SK-N-SH treated with all-trans-retinoic acid at 6 μM for 48 hours (cell line): ENCODE measurements at regions not wholly inside any gene's neighbourhood (a gene's known extent, or its start where the extent isn't known, plus 50 kb on each side); places are given as distances from the start of the nearest gene placed in this dataset.

Source experiments
- ATAC-seq: fragments of 200-7000 bp; cut with Tn5 transposase; 3 replicates; pipeline ENCODE4 v1.9.1; 2020; ENCODE audit warnings: mild to moderate bottlenecking, moderate library complexity
- ARNTL ChIP-seq: fragments of 450-650 bp; formaldehyde crosslinking; IDR thresholded peaks from 2 replicates; pipeline ENCODE4 v1.5.0; 2020; ENCODE audit warnings: low read depth, mild to moderate bottlenecking, moderate library complexity, borderline replicate concordance
- BACH2 ChIP-seq: fragments of 250-450 bp; sonication (Bioruptor Pico); IDR thresholded peaks from 2 replicates; pipeline ENCODE4 v1.9.0; 2021; ENCODE audit warnings: mild to moderate bottlenecking, borderline replicate concordance
- CSDC2 ChIP-seq: fragments of 250-450 bp; sonication (Bioruptor Pico); IDR thresholded peaks from 2 replicates; pipeline ENCODE4 v1.5.0; 2020; ENCODE audit warnings: mild to moderate bottlenecking, moderate library complexity
- ESRRG ChIP-seq: fragments of 250-450 bp; sonication (Bioruptor Pico); IDR thresholded peaks from 2 replicates; pipeline ENCODE4 v1.6.1; 2021; ENCODE audit warnings: mild to moderate bottlenecking
- GLIS3 ChIP-seq: fragments of 250-450 bp; sonication (Bioruptor Pico); IDR thresholded peaks from 2 replicates; pipeline ENCODE4 v1.5.0; 2020; ENCODE audit warnings: mild to moderate bottlenecking, moderate library complexity
- ISL1 ChIP-seq: fragments of 250-450 bp; sonication (Bioruptor Pico); IDR thresholded peaks from 2 replicates; pipeline ENCODE4 v2.1.2; 2022; ENCODE audit warnings: mild to moderate bottlenecking, moderate library complexity
- OSR1 ChIP-seq: fragments of 250-450 bp; sonication (Bioruptor Pico); IDR thresholded peaks from 2 replicates; pipeline ENCODE4 v1.8.0; 2022; ENCODE audit warnings: moderate library complexity, mild to moderate bottlenecking, inconsistent platforms
- PATZ1 ChIP-seq: fragments of 250-450 bp; sonication (Bioruptor Pico); IDR thresholded peaks from 2 replicates; pipeline ENCODE4 v1.8.0; 2020; ENCODE audit warnings: mild to moderate bottlenecking, moderate library complexity, borderline replicate concordance
- PPARA ChIP-seq: fragments of 250-450 bp; sonication (Bioruptor Pico); IDR thresholded peaks from 2 replicates; pipeline ENCODE4 v1.5.0; 2020; ENCODE audit warnings: mild to moderate bottlenecking, borderline replicate concordance
- SNAI2 ChIP-seq: fragments of 250-450 bp; sonication (Bioruptor Pico); IDR thresholded peaks from 2 replicates; pipeline ENCODE4 v1.5.0; 2020; ENCODE audit warnings: mild to moderate bottlenecking, moderate library complexity
- TCF4 ChIP-seq: fragments of 250-450 bp; sonication (Bioruptor Pico); IDR thresholded peaks from 2 replicates; pipeline ENCODE4 v1.8.0; 2021; ENCODE audit warnings: mild to moderate bottlenecking, moderate library complexity, borderline replicate concordance
- ZC3H10 ChIP-seq: fragments of 250-450 bp; sonication (Bioruptor Pico); IDR thresholded peaks from 2 replicates; pipeline ENCODE4 v1.5.1; 2021; ENCODE audit warnings: mild to moderate bottlenecking, moderate library complexity
- ZFP3 ChIP-seq: fragments of 250-450 bp; sonication (Bioruptor Pico); IDR thresholded peaks from 2 replicates; pipeline ENCODE4 v1.5.0; 2020; ENCODE audit warnings: mild to moderate bottlenecking, moderate library complexity
- ZFP30 ChIP-seq: fragments of 450-650 bp; formaldehyde crosslinking; IDR thresholded peaks from 2 replicates; pipeline ENCODE4 v1.5.0; 2022; ENCODE audit warnings: mild to moderate bottlenecking, moderate library complexity
- ZNF565 ChIP-seq: fragments of 450-650 bp; formaldehyde crosslinking; conservative IDR thresholded peaks from 2 replicates; pipeline ENCODE4 v1.5.0; 2020; ENCODE audit warnings: low read depth, mild to moderate bottlenecking, moderate library complexity
- ZNF70 ChIP-seq: fragments of 450-650 bp; formaldehyde crosslinking; IDR thresholded peaks from 2 replicates; pipeline ENCODE4 v1.5.0; 2020; ENCODE audit warnings: mild to moderate bottlenecking, moderate library complexity
- ZNF8 ChIP-seq: fragments of 450-650 bp; formaldehyde crosslinking; IDR thresholded peaks from 2 replicates; pipeline ENCODE4 v1.5.0; 2020; ENCODE audit warnings: mild to moderate bottlenecking, moderate library complexity
- TF ChIP-seq, protein P1 (sequence below): fragments of 250-450 bp; sonication (Bioruptor Pico); IDR thresholded peaks from 2 replicates; pipeline ENCODE4 v1.5.1; 2021; ENCODE audit warnings: mild to moderate bottlenecking, moderate library complexity
- TF ChIP-seq, protein P2 (sequence below): fragments of 250-450 bp; sonication (Bioruptor Pico); IDR thresholded peaks from 2 replicates; pipeline ENCODE4 v1.8.0; 2021; ENCODE audit warnings: low read depth, mild to moderate bottlenecking, moderate library complexity, borderline replicate concordance
- TF ChIP-seq, protein P3 (sequence below): fragments of 250-450 bp; sonication (Bioruptor Pico); IDR thresholded peaks from 2 replicates; pipeline ENCODE4 v1.5.1; 2020; ENCODE audit warnings: low read depth, mild to moderate bottlenecking, moderate library complexity

DNA sequence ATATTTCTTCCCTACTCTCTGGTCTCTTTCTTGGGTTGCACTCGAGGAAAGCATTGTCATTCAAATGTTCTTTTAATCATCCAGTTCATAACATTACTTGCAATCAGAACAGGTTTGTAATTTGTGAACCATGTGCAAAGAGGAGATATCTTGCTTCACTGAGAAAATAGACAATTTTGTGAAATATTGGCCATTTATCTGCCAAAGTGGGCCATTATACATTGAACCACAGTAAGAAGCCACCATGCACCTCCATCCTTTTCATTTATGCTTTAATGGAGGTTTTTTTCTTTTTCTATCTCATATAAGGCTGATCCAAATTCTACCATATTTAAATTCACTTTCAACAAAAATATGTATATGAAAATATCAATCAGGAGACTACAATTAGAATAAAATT, 335.3 kb upstream of the AADAT start:
- no peak for ATAC-seq
- TF ChIP-seq, protein P1, sequence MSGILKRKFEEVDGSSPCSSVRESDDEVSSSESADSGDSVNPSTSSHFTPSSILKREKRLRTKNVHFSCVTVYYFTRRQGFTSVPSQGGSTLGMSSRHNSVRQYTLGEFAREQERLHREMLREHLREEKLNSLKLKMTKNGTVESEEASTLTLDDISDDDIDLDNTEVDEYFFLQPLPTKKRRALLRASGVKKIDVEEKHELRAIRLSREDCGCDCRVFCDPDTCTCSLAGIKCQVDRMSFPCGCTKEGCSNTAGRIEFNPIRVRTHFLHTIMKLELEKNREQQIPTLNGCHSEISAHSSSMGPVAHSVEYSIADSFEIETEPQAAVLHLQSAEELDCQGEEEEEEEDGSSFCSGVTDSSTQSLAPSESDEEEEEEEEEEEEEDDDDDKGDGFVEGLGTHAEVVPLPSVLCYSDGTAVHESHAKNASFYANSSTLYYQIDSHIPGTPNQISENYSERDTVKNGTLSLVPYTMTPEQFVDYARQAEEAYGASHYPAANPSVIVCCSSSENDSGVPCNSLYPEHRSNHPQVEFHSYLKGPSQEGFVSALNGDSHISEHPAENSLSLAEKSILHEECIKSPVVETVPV (CRISPR knock-in tag), result no peak
- no peak for TF ChIP-seq CSDC2 (CRISPR knock-in tag)
- TF ChIP-seq ARNTL (CRISPR knock-in tag), result no peak
- no peak for TF ChIP-seq PPARA (CRISPR knock-in tag)
- no peak for TF ChIP-seq ZNF70 (CRISPR knock-in tag)
- TF ChIP-seq, protein P2, sequence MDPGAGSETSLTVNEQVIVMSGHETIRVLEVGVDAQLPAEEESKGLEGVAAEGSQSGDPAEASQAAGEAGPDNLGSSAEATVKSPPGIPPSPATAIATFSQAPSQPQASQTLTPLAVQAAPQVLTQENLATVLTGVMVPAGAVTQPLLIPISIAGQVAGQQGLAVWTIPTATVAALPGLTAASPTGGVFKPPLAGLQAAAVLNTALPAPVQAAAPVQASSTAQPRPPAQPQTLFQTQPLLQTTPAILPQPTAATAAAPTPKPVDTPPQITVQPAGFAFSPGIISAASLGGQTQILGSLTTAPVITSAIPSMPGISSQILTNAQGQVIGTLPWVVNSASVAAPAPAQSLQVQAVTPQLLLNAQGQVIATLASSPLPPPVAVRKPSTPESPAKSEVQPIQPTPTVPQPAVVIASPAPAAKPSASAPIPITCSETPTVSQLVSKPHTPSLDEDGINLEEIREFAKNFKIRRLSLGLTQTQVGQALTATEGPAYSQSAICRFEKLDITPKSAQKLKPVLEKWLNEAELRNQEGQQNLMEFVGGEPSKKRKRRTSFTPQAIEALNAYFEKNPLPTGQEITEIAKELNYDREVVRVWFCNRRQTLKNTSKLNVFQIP, result no peak
- no peak for TF ChIP-seq BACH2 (CRISPR knock-in tag)
- no peak for TF ChIP-seq PATZ1 (CRISPR knock-in tag)
- no peak for TF ChIP-seq SNAI2 (CRISPR knock-in tag)
- TF ChIP-seq ZNF8, result no peak
- no peak for TF ChIP-seq ZFP3 (CRISPR knock-in tag)
- no peak for TF ChIP-seq ZC3H10
- no peak for TF ChIP-seq ESRRG (CRISPR knock-in tag)
- no peak for TF ChIP-seq TCF4 (CRISPR knock-in tag)
- TF ChIP-seq ZNF565 (CRISPR knock-in tag), result no peak

DNA sequence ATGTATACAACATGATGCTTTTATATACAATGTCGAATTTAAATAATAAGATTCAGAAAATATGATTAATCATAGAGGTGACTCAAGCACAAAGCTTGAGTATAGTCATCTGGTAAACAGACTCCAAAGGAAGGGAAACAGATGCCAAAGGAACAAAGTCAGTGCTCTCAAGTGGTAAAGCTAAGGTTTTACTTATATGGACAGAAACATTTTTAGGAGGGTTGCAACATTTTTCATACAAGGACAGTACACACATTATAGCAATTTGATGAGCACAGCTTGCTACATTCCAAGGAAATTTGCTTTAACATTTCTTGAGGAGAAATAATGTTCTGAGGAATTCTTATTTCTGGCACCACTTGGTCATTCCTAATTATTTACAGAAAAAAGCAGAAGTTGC, 333.4 kb upstream of the AADAT start:
- TF ChIP-seq ARNTL (CRISPR knock-in tag), result no peak
- no peak for TF ChIP-seq GLIS3 (CRISPR knock-in tag)
- TF ChIP-seq, protein P3, sequence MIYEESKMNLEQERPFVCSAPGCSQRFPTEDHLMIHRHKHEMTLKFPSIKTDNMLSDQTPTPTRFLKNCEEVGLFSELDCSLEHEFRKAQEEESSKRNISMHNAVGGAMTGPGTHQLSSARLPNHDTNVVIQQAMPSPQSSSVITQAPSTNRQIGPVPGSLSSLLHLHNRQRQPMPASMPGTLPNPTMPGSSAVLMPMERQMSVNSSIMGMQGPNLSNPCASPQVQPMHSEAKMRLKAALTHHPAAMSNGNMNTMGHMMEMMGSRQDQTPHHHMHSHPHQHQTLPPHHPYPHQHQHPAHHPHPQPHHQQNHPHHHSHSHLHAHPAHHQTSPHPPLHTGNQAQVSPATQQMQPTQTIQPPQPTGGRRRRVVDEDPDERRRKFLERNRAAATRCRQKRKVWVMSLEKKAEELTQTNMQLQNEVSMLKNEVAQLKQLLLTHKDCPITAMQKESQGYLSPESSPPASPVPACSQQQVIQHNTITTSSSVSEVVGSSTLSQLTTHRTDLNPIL (CRISPR knock-in tag), result no peak
- no peak for TF ChIP-seq OSR1
- TF ChIP-seq, protein P1 (CRISPR knock-in tag), result no peak
- TF ChIP-seq PATZ1 (CRISPR knock-in tag), result no peak
- TF ChIP-seq CSDC2 (CRISPR knock-in tag), result no peak
- TF ChIP-seq ZFP30, result no peak
- no peak for TF ChIP-seq SNAI2 (CRISPR knock-in tag)
- TF ChIP-seq ZC3H10, result no peak
- no peak for TF ChIP-seq ZFP3 (CRISPR knock-in tag)
- TF ChIP-seq ISL1 (CRISPR knock-in tag), result no peak
- TF ChIP-seq ZNF565 (CRISPR knock-in tag), result no peak
- TF ChIP-seq TCF4 (CRISPR knock-in tag), result no peak
- TF ChIP-seq ZNF70 (CRISPR knock-in tag), result no peak
- TF ChIP-seq PPARA (CRISPR knock-in tag), result no peak
- TF ChIP-seq, all 23 proteins: peak for 0
- peak; percentile 93 for ATAC-seq

DNA sequence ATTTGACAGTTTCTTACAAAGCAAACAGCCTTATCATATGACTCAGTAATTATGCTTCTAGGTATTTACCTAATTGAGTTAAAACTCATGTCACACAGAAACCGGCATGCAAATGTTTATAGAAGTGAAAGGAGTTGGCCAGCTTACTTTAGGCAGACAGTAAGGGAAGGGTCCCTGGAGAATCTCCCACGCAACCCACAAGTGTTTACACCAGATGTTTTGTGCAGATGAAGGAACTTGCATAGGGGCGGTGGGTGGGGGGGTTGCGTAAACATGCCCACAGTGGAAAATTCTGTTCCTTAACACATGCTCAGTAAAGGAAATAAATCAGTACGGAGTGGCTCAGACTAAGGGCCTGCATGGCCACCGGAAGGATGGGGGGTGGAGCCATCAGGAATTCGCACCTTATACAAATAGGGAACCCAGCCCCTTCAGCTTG, 330.5 kb upstream of the AADAT start:
- ATAC-seq, result no peak
- TF ChIP-seq ZNF8, result no peak
- TF ChIP-seq PATZ1 (CRISPR knock-in tag), result no peak
- no peak for TF ChIP-seq ESRRG (CRISPR knock-in tag)
- TF ChIP-seq, protein P1 (CRISPR knock-in tag), result no peak
- TF ChIP-seq, protein P2, result no peak
